Retinal pigment epithelial cell (primary cell): ENCODE measurements at regions not wholly inside any gene's neighbourhood (a gene's known extent, or its start where the extent isn't known, plus 50 kb on each side); places are given as distances from the start of the nearest gene placed in this dataset.
"Not testable (repeated sequence)": the region's sequence is repeated elsewhere in the genome, so short reads cannot be mapped to it uniquely, and the experiment has no call there.

Experiments used
- DNase-seq: peaks from one replicate; pipeline ENCODE4 v3.0.0-alpha.2; 2010; ENCODE audit warnings: low read depth
- H3K4me3 ChIP-seq: 2 replicates; pipeline ENCODE4 v1.5.1; 2011; ENCODE audit warnings: mild to moderate bottlenecking, low read length, control low read depth, moderate library complexity
- TF ChIP-seq, protein P1 (sequence below): conservative IDR thresholded peaks from 2 replicates; pipeline ENCODE4 v1.5.1; 2011; ENCODE audit warnings: low read depth, low read length, control low read depth, inconsistent platforms

- no peak for DNase-seq
- H3K4me3 ChIP-seq = no peak overlapping the region
- TF ChIP-seq, protein P1, sequence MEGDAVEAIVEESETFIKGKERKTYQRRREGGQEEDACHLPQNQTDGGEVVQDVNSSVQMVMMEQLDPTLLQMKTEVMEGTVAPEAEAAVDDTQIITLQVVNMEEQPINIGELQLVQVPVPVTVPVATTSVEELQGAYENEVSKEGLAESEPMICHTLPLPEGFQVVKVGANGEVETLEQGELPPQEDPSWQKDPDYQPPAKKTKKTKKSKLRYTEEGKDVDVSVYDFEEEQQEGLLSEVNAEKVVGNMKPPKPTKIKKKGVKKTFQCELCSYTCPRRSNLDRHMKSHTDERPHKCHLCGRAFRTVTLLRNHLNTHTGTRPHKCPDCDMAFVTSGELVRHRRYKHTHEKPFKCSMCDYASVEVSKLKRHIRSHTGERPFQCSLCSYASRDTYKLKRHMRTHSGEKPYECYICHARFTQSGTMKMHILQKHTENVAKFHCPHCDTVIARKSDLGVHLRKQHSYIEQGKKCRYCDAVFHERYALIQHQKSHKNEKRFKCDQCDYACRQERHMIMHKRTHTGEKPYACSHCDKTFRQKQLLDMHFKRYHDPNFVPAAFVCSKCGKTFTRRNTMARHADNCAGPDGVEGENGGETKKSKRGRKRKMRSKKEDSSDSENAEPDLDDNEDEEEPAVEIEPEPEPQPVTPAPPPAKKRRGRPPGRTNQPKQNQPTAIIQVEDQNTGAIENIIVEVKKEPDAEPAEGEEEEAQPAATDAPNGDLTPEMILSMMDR = no peak
Measured at GRCh38 chr2:176781570-176782217, 430.9 kb upstream of the HNRNPA3 start.

- H3K4me3 ChIP-seq = no peak overlapping the region
- TF ChIP-seq, protein P1 = no peak
- no peak for DNase-seq
Measured at GRCh38 chr2:176784633-176785200, 427.9 kb upstream of the HNRNPA3 start.

DNA sequence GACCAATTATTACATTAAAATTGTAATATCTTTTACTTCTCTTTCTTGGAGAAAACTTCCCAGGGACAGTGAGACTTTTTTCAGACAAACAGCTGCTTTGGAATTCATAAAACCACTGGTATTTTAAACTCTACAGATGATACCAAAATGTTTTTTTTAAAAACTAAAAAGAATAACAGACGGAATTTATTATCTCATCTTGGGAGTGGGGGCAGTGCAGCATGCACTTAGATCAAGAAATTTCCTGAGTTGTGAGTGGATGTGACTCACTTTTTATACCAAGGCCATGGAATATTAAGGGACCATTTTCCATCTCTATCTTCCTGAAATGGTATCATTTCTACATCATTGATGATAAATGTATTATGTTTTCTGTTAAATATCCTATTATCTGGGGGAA lies 422.8 kb upstream of the HNRNPA3 start:
- no peak for DNase-seq
- TF ChIP-seq, protein P1 = no peak
- H3K4me3 ChIP-seq = no peak overlapping the region

- TF ChIP-seq, protein P1 = no peak
- no peak for DNase-seq
- no peak overlapping the region for H3K4me3 ChIP-seq
Measured at GRCh38 chr2:176790468-176790867, 422.1 kb upstream of the HNRNPA3 start.

DNA sequence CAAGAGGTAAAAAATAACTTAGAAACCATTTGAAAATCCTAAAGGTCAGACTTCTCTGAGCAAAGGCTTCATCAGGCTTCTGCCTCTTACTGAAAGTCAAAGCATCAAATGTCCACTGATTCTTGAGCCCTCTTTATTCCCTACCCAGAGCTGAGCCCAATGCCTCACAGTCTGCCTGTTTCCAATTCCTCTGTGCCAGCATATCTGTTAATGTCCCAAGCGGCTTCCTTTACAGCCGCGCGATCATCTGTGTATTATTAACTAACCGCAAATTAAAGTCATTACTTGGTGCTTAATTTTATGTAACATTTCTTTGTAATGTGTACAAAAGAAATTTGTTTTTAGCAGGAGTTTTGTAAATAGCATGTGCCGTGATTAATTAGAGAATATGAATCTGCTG lies 418.8 kb upstream of the HNRNPA3 start:
- H3K4me3 ChIP-seq = no peak overlapping the region
- TF ChIP-seq, protein P1 = no peak
- DNase-seq = no peak

DNA sequence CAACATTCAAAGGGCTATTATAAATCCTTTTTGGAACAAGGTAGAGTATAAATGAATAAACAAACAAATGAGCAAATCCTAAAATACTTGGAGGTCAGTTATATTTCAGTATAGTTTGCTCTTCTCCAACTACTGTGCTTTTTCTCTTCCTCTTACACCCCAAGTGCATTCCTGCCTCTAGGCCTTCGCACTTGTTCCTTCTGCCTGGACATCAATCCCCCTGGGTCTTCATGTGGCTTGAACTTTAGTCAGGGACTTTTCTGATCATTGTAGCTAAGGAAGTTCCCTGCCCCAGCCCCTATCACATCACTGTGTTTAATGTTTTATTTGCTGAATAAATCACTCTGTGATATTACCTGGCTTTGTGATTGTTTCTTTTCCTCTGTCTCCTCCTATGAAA lies 418.2 kb upstream of the HNRNPA3 start:
- no peak overlapping the region for H3K4me3 ChIP-seq
- DNase-seq = no peak
- TF ChIP-seq, protein P1 = no peak

GRCh38 chr2:176795823-176796222 lies 416.8 kb upstream of the HNRNPA3 start:
- TF ChIP-seq, protein P1 = no peak
- no peak overlapping the region for H3K4me3 ChIP-seq
- DNase-seq = no peak

- DNase-seq, H3K4me3 ChIP-seq: not testable (repeated sequence)
Measured at GRCh38 chr2:176796677-176797076, 415.9 kb upstream of the HNRNPA3 start.
